Activated naive CD4-positive, alpha-beta T cell treated with anti-CD3 and anti-CD28 coated beads, Interleukin-2, amount 10 ng/mL, durations not matched to agents 7 days and 5 days (primary cell): ENCODE measurements at regions not wholly inside any gene's neighbourhood (a gene's known extent, or its start where the extent isn't known, plus 50 kb on each side); places are given as distances from the start of the nearest gene placed in this dataset.

ENCODE experiments used
- CTCF ChIA-PET: fragments of 350-600 bp; sonication (Branson Sonifier 250); formaldehyde crosslinking; loops from one replicate; lab custom pipeline; 2021; ENCODE audit warnings: antibody characterized with exemption; lab: Charles Lee
- DNase-seq: peaks from one replicate; pipeline ENCODE4 v3.0.0-alpha.2; 2020
- H3K27ac Mint-ChIP-seq: one replicate; pipeline ENCODE4 v1.8.0; 2021; ENCODE audit warnings: mild to moderate bottlenecking, moderate library complexity, mixed read lengths
- H3K27me3 Mint-ChIP-seq: one replicate; pipeline ENCODE4 v1.8.0; 2021; ENCODE audit warnings: mild to moderate bottlenecking, mixed read lengths
- H3K36me3 Mint-ChIP-seq: one replicate; pipeline ENCODE4 v1.8.0; 2021; ENCODE audit warnings: mixed read lengths
- H3K4me1 Mint-ChIP-seq: one replicate; pipeline ENCODE4 v1.8.0; 2021; ENCODE audit warnings: mixed read lengths
- H3K4me3 Mint-ChIP-seq: one replicate; pipeline ENCODE4 v1.8.0; 2021; ENCODE audit warnings: mild to moderate bottlenecking, moderate library complexity, mixed read lengths
- H3K9me3 Mint-ChIP-seq: one replicate; pipeline ENCODE4 v1.8.0; 2021; ENCODE audit warnings: mixed read lengths

GRCh38 chr5:38634568-38635369, 78.3 kb upstream of the LIFR start:
- H3K36me3 Mint-ChIP-seq: no peaks in the 10 kb centered on the region
- peaks cover 16% of the 10 kb centered on the region for H3K9me3 Mint-ChIP-seq
- H3K4me3 Mint-ChIP-seq: no peak overlapping the region
- H3K27me3 Mint-ChIP-seq: peaks cover 5% of the 10 kb centered on the region
- CTCF ChIA-PET: no interaction called here
- H3K27ac Mint-ChIP-seq: no peak overlapping the region
- no peak for DNase-seq
- H3K4me1 Mint-ChIP-seq: no peaks in the 10 kb centered on the region

GRCh38 chr5:38636626-38637025, 80.2 kb upstream of the LIFR start:
- CTCF ChIA-PET: no interaction called here
- Mint-ChIP-seq H3K27me3 (peaks cover 5% of the 10 kb centered on the region), H3K27ac (no peak overlapping the region), H3K4me1 (no peaks in the 10 kb centered on the region), H3K36me3 (no peaks in the 10 kb centered on the region), H3K4me3 (no peak overlapping the region), H3K9me3 (peaks cover 14% of the 10 kb centered on the region)
- no peak for DNase-seq

GRCh38 chr5:38638656-38639055, 82.2 kb upstream of the LIFR start:
- Mint-ChIP-seq H3K27ac (no peak overlapping the region), H3K4me3 (no peak overlapping the region), H3K9me3 (no peaks in the 10 kb centered on the region), H3K4me1 (no peaks in the 10 kb centered on the region), H3K27me3 (peaks cover 5% of the 10 kb centered on the region), H3K36me3 (no peaks in the 10 kb centered on the region)
- no peak for DNase-seq
- CTCF ChIA-PET: no interaction called here

- DNase-seq: no peak
- Mint-ChIP-seq H3K9me3 (peaks cover 4% of the 10 kb centered on the region), H3K4me1 (no peaks in the 10 kb centered on the region), H3K4me3 (no peak overlapping the region), H3K36me3 (no peaks in the 10 kb centered on the region), H3K27me3 (peaks cover 5% of the 10 kb centered on the region), H3K27ac (no peak overlapping the region)
- CTCF ChIA-PET: no interaction called here
Observed at GRCh38 chr5:38639377-38640358, 83.2 kb upstream of the LIFR start.

GRCh38 chr5:38641003-38641402, 84.6 kb upstream of the LIFR start:
- Mint-ChIP-seq H3K27ac (no peak overlapping the region), H3K36me3 (no peaks in the 10 kb centered on the region), H3K4me3 (no peak overlapping the region), H3K9me3 (peaks cover 4% of the 10 kb centered on the region), H3K27me3 (peaks cover 5% of the 10 kb centered on the region), H3K4me1 (no peaks in the 10 kb centered on the region)
- no peak for DNase-seq
- CTCF ChIA-PET: no interaction called here

GRCh38 chr5:38642189-38642911, 85.9 kb upstream of the LIFR start:
- H3K27ac Mint-ChIP-seq: no peak overlapping the region
- peaks cover 4% of the 10 kb centered on the region for H3K9me3 Mint-ChIP-seq
- no peaks in the 10 kb centered on the region for H3K36me3 Mint-ChIP-seq
- no peak overlapping the region for H3K4me3 Mint-ChIP-seq
- no peak for DNase-seq
- H3K4me1 Mint-ChIP-seq: no peaks in the 10 kb centered on the region
- peaks cover 5% of the 10 kb centered on the region for H3K27me3 Mint-ChIP-seq
- CTCF ChIA-PET: no interaction called here

GRCh38 chr5:38643616-38644015, 87.2 kb upstream of the LIFR start:
- Mint-ChIP-seq H3K4me3 (no peak overlapping the region), H3K36me3 (no peaks in the 10 kb centered on the region), H3K27ac (no peak overlapping the region), H3K27me3 (peaks cover under 1% of the 10 kb centered on the region), H3K4me1 (no peaks in the 10 kb centered on the region), H3K9me3 (peaks cover 4% of the 10 kb centered on the region)
- DNase-seq: no peak
- CTCF ChIA-PET: no interaction called here

- H3K27ac Mint-ChIP-seq: no peak overlapping the region
- CTCF ChIA-PET: no interaction called here
- peaks cover 5% of the 10 kb centered on the region for H3K4me1 Mint-ChIP-seq
- H3K27me3 Mint-ChIP-seq: peaks cover 10% of the 10 kb centered on the region
- peaks cover 4% of the 10 kb centered on the region for H3K9me3 Mint-ChIP-seq
- DNase-seq: no peak
- no peak overlapping the region for H3K4me3 Mint-ChIP-seq
- no peaks in the 10 kb centered on the region for H3K36me3 Mint-ChIP-seq
Observed at GRCh38 chr5:38645508-38645907, 89.1 kb upstream of the LIFR start.

- H3K4me3 Mint-ChIP-seq: no peak overlapping the region
- CTCF ChIA-PET: no interaction called here
- no peak for DNase-seq
- peaks cover 9% of the 10 kb centered on the region for H3K4me1 Mint-ChIP-seq
- no peak overlapping the region for H3K27ac Mint-ChIP-seq
- no peaks in the 10 kb centered on the region for H3K36me3 Mint-ChIP-seq
- H3K9me3 Mint-ChIP-seq: peaks cover 4% of the 10 kb centered on the region
- peaks cover 10% of the 10 kb centered on the region for H3K27me3 Mint-ChIP-seq
Observed at GRCh38 chr5:38648703-38649291, 92.4 kb upstream of the LIFR start.

GRCh38 chr5:38650540-38650939, 94.1 kb upstream of the LIFR start:
- Mint-ChIP-seq H3K27me3 (peaks cover 10% of the 10 kb centered on the region), H3K27ac (no peak overlapping the region), H3K4me3 (peak overlapping the region; percentile 6), H3K4me1 (peaks cover 9% of the 10 kb centered on the region), H3K36me3 (no peaks in the 10 kb centered on the region), H3K9me3 (no peaks in the 10 kb centered on the region)
- DNase-seq: no peak
- CTCF ChIA-PET: no interaction called here

GRCh38 chr5:38650946-38651345, 94.5 kb upstream of the LIFR start:
- H3K9me3 Mint-ChIP-seq: no peaks in the 10 kb centered on the region
- H3K36me3 Mint-ChIP-seq: no peaks in the 10 kb centered on the region
- no peak overlapping the region for H3K4me3 Mint-ChIP-seq
- H3K27ac Mint-ChIP-seq: no peak overlapping the region
- DNase-seq: no peak
- H3K4me1 Mint-ChIP-seq: peaks cover 9% of the 10 kb centered on the region
- peaks cover 10% of the 10 kb centered on the region for H3K27me3 Mint-ChIP-seq
- CTCF ChIA-PET: no interaction called here

GRCh38 chr5:38651806-38652205, 95.4 kb upstream of the LIFR start:
- Mint-ChIP-seq H3K36me3 (no peaks in the 10 kb centered on the region), H3K9me3 (no peaks in the 10 kb centered on the region), H3K4me3 (no peak overlapping the region), H3K27ac (no peak overlapping the region), H3K4me1 (peaks cover 9% of the 10 kb centered on the region), H3K27me3 (peaks cover 10% of the 10 kb centered on the region)
- CTCF ChIA-PET: no interaction called here
- no peak for DNase-seq

GRCh38 chr5:38653389-38653788, 96.9 kb upstream of the LIFR start:
- no peak for DNase-seq
- H3K4me1 Mint-ChIP-seq: peaks cover 9% of the 10 kb centered on the region
- H3K27me3 Mint-ChIP-seq: peaks cover 10% of the 10 kb centered on the region
- H3K36me3 Mint-ChIP-seq: no peaks in the 10 kb centered on the region
- no peaks in the 10 kb centered on the region for H3K9me3 Mint-ChIP-seq
- no peak overlapping the region for H3K27ac Mint-ChIP-seq
- H3K4me3 Mint-ChIP-seq: no peak overlapping the region
- CTCF ChIA-PET: no interaction called here

- Mint-ChIP-seq H3K36me3 (no peaks in the 10 kb centered on the region), H3K27me3 (no peaks in the 10 kb centered on the region), H3K4me3 (no peak overlapping the region), H3K9me3 (no peaks in the 10 kb centered on the region), H3K4me1 (peaks cover 2% of the 10 kb centered on the region), H3K27ac (no peak overlapping the region)
- CTCF ChIA-PET: interaction anchor here (0.7 kb wide), 1 partner anchor 203 kb away, joined by 3 read pairs; no protein-coding TSS in a partner anchor
- DNase-seq: no peak
Observed at GRCh38 chr5:38655691-38656090, 99.2 kb upstream of the LIFR start.
